Sigmoid colon (tissue), 4 donors: ENCODE measurements at regions not wholly inside any gene's neighbourhood (a gene's known extent, or its start where the extent isn't known, plus 50 kb on each side); places are given as distances from the start of the nearest gene placed in this dataset.

Source experiments
- EP300 ChIP-seq, 4 donors: sonication (generic); formaldehyde crosslinking; IDR thresholded peaks; one replicate each; pipeline ENCODE4 v1.6.1; 2017; ENCODE audit warnings: antibody characterized with exemption in 4 of 4
- TF ChIP-seq, protein P1 (sequence below), 4 experiments: fragments of 450-650 bp in 3 of 4; fragments of 200-600 bp in 1 of 4; IDR thresholded peaks; one replicate each; pipeline ENCODE4 v1.5.1; 2016 to 2019; ENCODE audit warnings: antibody characterized with exemption in 4 of 4, mild to moderate bottlenecking in 3 of 4, moderate library complexity in 2 of 4

DNA sequence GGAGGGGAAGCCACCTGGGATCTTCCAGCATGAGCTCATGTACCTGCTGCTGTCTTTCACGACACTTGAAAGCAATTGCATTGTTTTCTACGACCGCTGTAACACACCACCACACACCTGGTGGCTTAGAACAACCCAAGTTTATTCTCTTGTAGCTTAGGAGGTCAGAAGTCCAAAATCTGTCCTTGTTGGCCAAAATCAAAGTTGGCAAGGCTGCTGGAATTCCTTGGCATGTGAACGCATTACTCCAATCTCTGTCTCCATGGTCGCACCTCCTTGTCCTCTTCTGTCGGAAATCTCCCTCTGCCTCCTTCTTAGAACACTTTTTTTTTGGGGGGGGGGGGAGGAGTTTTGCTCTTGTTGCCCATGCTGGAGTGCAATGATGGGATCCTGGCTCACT is 305.7 kb downstream of the BAMBI start:
- TF ChIP-seq, protein P1, sequence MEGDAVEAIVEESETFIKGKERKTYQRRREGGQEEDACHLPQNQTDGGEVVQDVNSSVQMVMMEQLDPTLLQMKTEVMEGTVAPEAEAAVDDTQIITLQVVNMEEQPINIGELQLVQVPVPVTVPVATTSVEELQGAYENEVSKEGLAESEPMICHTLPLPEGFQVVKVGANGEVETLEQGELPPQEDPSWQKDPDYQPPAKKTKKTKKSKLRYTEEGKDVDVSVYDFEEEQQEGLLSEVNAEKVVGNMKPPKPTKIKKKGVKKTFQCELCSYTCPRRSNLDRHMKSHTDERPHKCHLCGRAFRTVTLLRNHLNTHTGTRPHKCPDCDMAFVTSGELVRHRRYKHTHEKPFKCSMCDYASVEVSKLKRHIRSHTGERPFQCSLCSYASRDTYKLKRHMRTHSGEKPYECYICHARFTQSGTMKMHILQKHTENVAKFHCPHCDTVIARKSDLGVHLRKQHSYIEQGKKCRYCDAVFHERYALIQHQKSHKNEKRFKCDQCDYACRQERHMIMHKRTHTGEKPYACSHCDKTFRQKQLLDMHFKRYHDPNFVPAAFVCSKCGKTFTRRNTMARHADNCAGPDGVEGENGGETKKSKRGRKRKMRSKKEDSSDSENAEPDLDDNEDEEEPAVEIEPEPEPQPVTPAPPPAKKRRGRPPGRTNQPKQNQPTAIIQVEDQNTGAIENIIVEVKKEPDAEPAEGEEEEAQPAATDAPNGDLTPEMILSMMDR (IDR thresholded peaks at IDR 0.05), result no peak
- TF ChIP-seq EP300 (IDR thresholded peaks at IDR 0.05), result no peak
